SK-N-SH (cell line): ENCODE measurements at regions not wholly inside any gene's neighbourhood (a gene's known extent, or its start where the extent isn't known, plus 50 kb on each side); places are given as distances from the start of the nearest gene placed in this dataset.

Experiments
- CTCF ChIA-PET: fragments of 300-600, 350-600 bp; formaldehyde crosslinking; extraction: SDS; loops from one replicate; lab custom pipeline; 2021; lab: Yijun Ruan, JAX
- POLR2A ChIA-PET: fragments of 350-600 bp; sonication (Branson Sonifier 250); formaldehyde crosslinking; extraction: SDS; loops from one replicate; lab custom pipeline; 2020; ENCODE audit warnings: antibody characterized with exemption, inconsistent platforms; lab: Yijun Ruan, JAX
- DNase-seq: peaks from one replicate; pipeline ENCODE4 v3.0.0; 2012
- H2AFZ ChIP-seq: fragments of 200-600 bp; sonication (generic); 2 replicates; pipeline ENCODE4 v1.8.1; 2016; ENCODE audit warnings: antibody characterized with exemption, mild to moderate bottlenecking, low read depth
- H3F3A ChIP-seq: fragments of 200-600 bp; sonication (generic); replicated peaks from 2 replicates; pipeline ENCODE3; 2016; ENCODE audit warnings: antibody characterized with exemption, mild to moderate bottlenecking; ENCODE audit not compliant: insufficient read depth
- H3K27ac ChIP-seq, 2 experiments: fragments of 200-500 bp in 1 of 2; fragments of 200-600 bp in 1 of 2; sonication (Bioruptor generic) in 1 of 2; sonication (generic), shearing (Covaris generic) in 1 of 2; 2 replicates each; pipeline versions ENCODE4 v1.5.1 to v1.6.1; 2014 to 2016; ENCODE audit warnings: low read depth in 2 of 2, inconsistent platforms in 1 of 2, low read length in 1 of 2, mild to moderate bottlenecking in 1 of 2, mixed read lengths in 1 of 2
- H3K27me3 ChIP-seq: fragments of 200-600 bp; sonication (generic), shearing (Covaris generic); 2 replicates; pipeline ENCODE4 v1.6.1; 2016; ENCODE audit warnings: mixed run types; ENCODE audit not compliant: insufficient read depth
- H3K36me3 ChIP-seq, 2 experiments: fragments of 200-500 bp in 1 of 2; fragments of 200-600 bp in 1 of 2; sonication (Bioruptor generic) in 1 of 2; sonication (generic) in 1 of 2; replicated peaks in 1 of 2; 2 replicates each; pipeline versions ENCODE3 to v1.5.1; 2014 to 2016; ENCODE audit warnings: low read length in 1 of 2, mild to moderate bottlenecking in 1 of 2; ENCODE audit not compliant: insufficient read depth in 2 of 2, control insufficient read depth in 1 of 2
- H3K4me1 ChIP-seq, 2 experiments: fragments of 200-500 bp in 1 of 2; fragments of 200-600 bp in 1 of 2; sonication (Bioruptor generic) in 1 of 2; sonication (generic), shearing (Covaris generic) in 1 of 2; 2 replicates each; pipeline versions ENCODE4 v1.5.1 to v1.6.1; 2014 to 2016; ENCODE audit warnings: low read depth in 1 of 2, low read length in 1 of 2, mixed run types in 1 of 2; ENCODE audit not compliant: insufficient read depth in 2 of 2, control insufficient read depth in 1 of 2
- H3K4me2 ChIP-seq: fragments of 200-600 bp; sonication (generic), shearing (Covaris generic); 2 replicates; pipeline ENCODE4 v1.6.1; 2017; ENCODE audit warnings: mixed run types
- H3K4me3 ChIP-seq, 2 experiments: fragments of 200-500 bp in 1 of 2; fragments of 200-600 bp in 1 of 2; sonication (Bioruptor generic) in 1 of 2; sonication (generic), shearing (Covaris generic) in 1 of 2; 2 replicates each; pipeline versions ENCODE4 v1.5.1 to v1.8.1; 2014 to 2016; ENCODE audit warnings: low read depth in 2 of 2, inconsistent platforms in 1 of 2, low read length in 1 of 2, mild to moderate bottlenecking in 1 of 2, mixed read lengths in 1 of 2, moderate library complexity in 1 of 2
- H3K79me2 ChIP-seq: fragments of 200-600 bp; sonication (generic); 2 replicates; pipeline ENCODE4 v1.8.1; 2017; ENCODE audit warnings: mild to moderate bottlenecking; ENCODE audit not compliant: insufficient read depth
- H3K9ac ChIP-seq: fragments of 200-600 bp; sonication (generic); 2 replicates; pipeline ENCODE4 v1.6.1; 2017; ENCODE audit warnings: mixed run types
- H3K9me2 ChIP-seq: fragments of 200-600 bp; sonication (generic); 2 replicates; pipeline ENCODE4 v1.6.1; 2017; ENCODE audit warnings: mixed run types
- H3K9me3 ChIP-seq: fragments of 200-600 bp; sonication (generic); 2 replicates; pipeline ENCODE4 v1.6.1; 2017; ENCODE audit warnings: mixed run types, mild to moderate bottlenecking, moderate library complexity
- H4K20me1 ChIP-seq: fragments of 200-600 bp; sonication (generic); 2 replicates; pipeline ENCODE4 v1.6.1; 2017; ENCODE audit warnings: mild to moderate bottlenecking, mixed run types; ENCODE audit not compliant: insufficient read depth
- ELF1 ChIP-seq: IDR thresholded peaks from 2 replicates; pipeline ENCODE4 v1.4.0; 2012
- EP300 ChIP-seq, 2 experiments: IDR thresholded peaks; 2 replicates each; pipeline versions ENCODE4 v1.4.0 to v1.6.1; 2012; ENCODE audit warnings: borderline replicate concordance in 1 of 2, low read depth in 1 of 2, low read length in 1 of 2
- FOSL2 ChIP-seq: IDR thresholded peaks from 2 replicates; pipeline ENCODE4 v1.4.0; 2012; ENCODE audit warnings: low read depth, mild to moderate bottlenecking, moderate library complexity, borderline replicate concordance
- FOXJ3 ChIP-seq: sonication (generic); formaldehyde crosslinking; IDR thresholded peaks from 2 replicates; pipeline ENCODE4 v1.5.1; 2020; ENCODE audit warnings: mild to moderate bottlenecking, missing genetic modification reagents
- FOXM1 ChIP-seq: IDR thresholded peaks from 2 replicates; pipeline ENCODE4 v1.4.0; 2012; ENCODE audit warnings: low read depth, mild to moderate bottlenecking
- GATA2 ChIP-seq: sonication (generic); formaldehyde crosslinking; IDR thresholded peaks from 2 replicates; pipeline ENCODE4 v1.5.0; 2020; ENCODE audit warnings: mild to moderate bottlenecking, missing genetic modification reagents
- IRF3 ChIP-seq: fragments of 150-350 bp; IDR thresholded peaks from 2 replicates; pipeline ENCODE4 v1.6.1; 2016; ENCODE audit warnings: mild to moderate bottlenecking, low read depth, low read length
- MEF2A ChIP-seq: IDR thresholded peaks from 2 replicates; pipeline ENCODE4 v1.4.0; 2012; ENCODE audit warnings: low read depth, borderline replicate concordance
- RCOR1 ChIP-seq: fragments of 150-350 bp; IDR thresholded peaks from 2 replicates; pipeline ENCODE4 v1.6.1; 2017; ENCODE audit warnings: antibody characterized with exemption, low read length
- REST ChIP-seq: IDR thresholded peaks from 2 replicates; pipeline ENCODE4 v1.6.1; 2012; ENCODE audit warnings: mild to moderate bottlenecking, low read depth, low read length, moderate library complexity
- RXRA ChIP-seq: IDR thresholded peaks from 2 replicates; pipeline ENCODE4 v1.4.0; 2012; ENCODE audit warnings: low read depth, mild to moderate bottlenecking, borderline replicate concordance
- SMC3 ChIP-seq: IDR thresholded peaks from 2 replicates; pipeline ENCODE4 v1.6.1; 2012; ENCODE audit warnings: low read depth, low read length, improper control_type of control experiment
- TAF1 ChIP-seq: IDR thresholded peaks from 2 replicates; pipeline ENCODE4 v1.6.1; 2012; ENCODE audit warnings: low read depth, mild to moderate bottlenecking, low read length, moderate library complexity, borderline replicate concordance
- TEAD4 ChIP-seq: IDR thresholded peaks from 2 replicates; pipeline ENCODE4 v1.4.0; 2012; ENCODE audit warnings: mild to moderate bottlenecking, borderline replicate concordance; ENCODE audit not compliant: insufficient read depth
- YY1 ChIP-seq: IDR thresholded peaks from 2 replicates; pipeline ENCODE4 v1.4.0; 2012; ENCODE audit warnings: low read depth, mild to moderate bottlenecking
- WGBS: methylation state at CpG from one replicate; pipeline ENCODE4 v1.1.6; 2017; ENCODE audit warnings: low lambda C conversion rate; 5-methylcytosine and 5-hydroxymethylcytosine counted together

GRCh38 chr18:65468881-65469280 lies 281.9 kb upstream of the CDH7 start:
- CTCF ChIA-PET = interaction anchor here (1.5 to 1.9 kb wide), 2 partner anchors 9 to 10 kb away, joined by 5 read pairs; no protein-coding TSS in a partner anchor

More at GRCh38 chr18:65468881-65469280, 281.9 kb upstream of the CDH7 start:
- Histone ChIP-seq H3K27me3 (no peaks in the 10 kb centered on the region), H3K36me3 (no peaks in the 10 kb centered on the region), H3K27ac (no peak overlapping the region), H3K9ac (no peak overlapping the region), H3K4me3 (no peak overlapping the region), H3K9me3 (no peaks in the 10 kb centered on the region), H3F3A (no peaks in the 10 kb centered on the region), H3K4me2 (no peak overlapping the region), H3K79me2 (no peaks in the 10 kb centered on the region), H4K20me1 (no peaks in the 10 kb centered on the region), H2AFZ (no peak overlapping the region), H3K9me2 (no peaks in the 10 kb centered on the region), H3K4me1 (no peaks in the 10 kb centered on the region)
- WGBS = 48% methylated on average over 3 of the region's 3 CpGs
- DNase-seq = no peak
- no peak for TF ChIP-seq MEF2A
- TF ChIP-seq EP300 (IDR thresholded peaks at IDR 0.05; ENCODE audit: borderline replicate concordance in 1 of 2, low read depth in 1 of 2, low read length in 1 of 2) = no peak
- TF ChIP-seq SMC3 = no peak
- no peak for TF ChIP-seq REST
- TF ChIP-seq FOSL2 = no peak
- no peak for TF ChIP-seq TAF1
- no peak for TF ChIP-seq RXRA
- no peak for TF ChIP-seq RCOR1
- no peak for TF ChIP-seq FOXJ3 (CRISPR knock-in tag)
- TF ChIP-seq TEAD4 = no peak
- no peak for TF ChIP-seq YY1
- no peak for TF ChIP-seq ELF1
- TF ChIP-seq GATA2 (CRISPR knock-in tag) = no peak
- TF ChIP-seq FOXM1 = no peak
- TF ChIP-seq IRF3 = no peak
- POLR2A ChIA-PET = no interaction called here
